ENCODE measurements at regions not wholly inside any gene's neighbourhood (a gene's known extent, or its start where the extent isn't known, plus 50 kb on each side); places are given as distances from the start of the nearest gene placed in this dataset.

GRCh38 chr2:222074674-222075073 lies 224.1 kb downstream of the PAX3 start:
- Histone ChIP-seq H3K27me3 (ENCODE audit: control insufficient read depth, insufficient read depth, low read length) (no peaks in the 10 kb centered on the region), H3K27ac (ENCODE audit: insufficient read depth, low read length) (no peak overlapping the region), H3K4me3 (ENCODE audit: insufficient read depth, low read depth, low read length) (no peak overlapping the region), H2BK120ac (ENCODE audit: low read depth, low read length) (no peak overlapping the region), H3K4me1 (ENCODE audit: control insufficient read depth, insufficient read depth, low read length) (no peaks in the 10 kb centered on the region), H3K56ac (ENCODE audit: extremely low read depth, insufficient read depth, low read length) (no peak overlapping the region), H3K79me1 (ENCODE audit: low read depth in 1 of 2, low read length in 2 of 2) (no peaks in the 10 kb centered on the region), H4K5ac (ENCODE audit: low read depth, low read length) (no peak overlapping the region), H3K9me1 (ENCODE audit: insufficient read depth, low read length) (no peaks in the 10 kb centered on the region), H3K18ac (ENCODE audit: low read depth, low read length) (no peak overlapping the region), H3K9ac (ENCODE audit: low read depth, low read length) (no peak overlapping the region), H3K36me3 (ENCODE audit: control insufficient read depth, insufficient read depth, low read length) (no peaks in the 10 kb centered on the region), H2AFZ (replicated peaks; ENCODE audit: low read length, poor library complexity) (no peak overlapping the region), H3K4me2 (ENCODE audit: low read depth, low read length) (no peak overlapping the region), H4K8ac (ENCODE audit: low read depth in 2 of 2, low read length in 2 of 2) (no peak overlapping the region), H3K4ac (ENCODE audit: low read depth, low read length) (no peak overlapping the region), H2BK15ac (ENCODE audit: low read depth, low read length) (no peak overlapping the region), H4K20me1 (ENCODE audit: insufficient read depth, low read length) (no peaks in the 10 kb centered on the region), H3K9me3 (ENCODE audit: control insufficient read depth, insufficient read depth, low read length) (no peaks in the 10 kb centered on the region), H2BK5ac (ENCODE audit: low read depth, low read length, poor library complexity, severe bottlenecking) (no peak overlapping the region), H2AK9ac (replicated peaks; ENCODE audit: low read depth, low read length, poor library complexity) (no peak overlapping the region), H2BK20ac (ENCODE audit: low read depth, low read length) (no peak overlapping the region), H4K91ac (ENCODE audit: insufficient read depth, low read depth, low read length) (no peak overlapping the region), H3K23ac (ENCODE audit: low read depth, low read length) (no peak overlapping the region), H2AK5ac (ENCODE audit: low read depth, low read length) (no peak overlapping the region), H3K14ac (replicated peaks; ENCODE audit: low read depth, low read length) (no peak overlapping the region)
- ChIA-PET CTCF (no interaction called here), POLR2A (ENCODE audit: unreplicated experiment) (no interaction called here)
- in situ Hi-C loops (cut with MboI; ENCODE audit: low sequenced_read_pairs) (loop anchor here (25.0 kb wide), 1 partner anchor 513 kb away; no protein-coding TSS in a partner anchor), intact Hi-C loops (cut with micrococcal nuclease) (no loop called here), dilution Hi-C loops (cut with HindIII; ENCODE audit: low sequenced_read_pairs, unreplicated experiment) (no loop called here)
- no TSS peak for BruUV-seq (replicated peaks)
- WGBS, 2 experiments (ENCODE audit: extremely low coverage in 2 of 2, insufficient read length in 1 of 2): no CpG with 5 or more reads among the region's 2 CpGs
- no peak for ATAC-seq (ENCODE audit: low read depth)
- TF ChIP-seq CEBPB (IDR thresholded peaks at IDR 0.05; ENCODE audit: low read depth, low read length) (no peak), FOS (IDR thresholded peaks at IDR 0.05; ENCODE audit: low read depth, low read length) (no peak), NFE2L2 (IDR thresholded peaks at IDR 0.05; ENCODE audit: low read depth, low read length) (no peak), CTCF (conservative IDR thresholded peaks at IDR 0.05; ENCODE audit: low read depth, low read length) (no peak), USF2 (IDR thresholded peaks at IDR 0.05; ENCODE audit: low read depth, low read length) (no peak), MAFK (IDR thresholded peaks at IDR 0.05; ENCODE audit: low read depth, low read length) (no peak), RFX5 (IDR thresholded peaks at IDR 0.05; ENCODE audit: low read depth, low read length) (no peak), BHLHE40 (IDR thresholded peaks at IDR 0.05; ENCODE audit: low read depth, low read length) (no peak), MAZ (IDR thresholded peaks at IDR 0.05; ENCODE audit: borderline replicate concordance, low read depth, low read length) (no peak), POLR2A (IDR thresholded peaks at IDR 0.05; ENCODE audit: low read depth, low read length) (no peak), RCOR1 (IDR thresholded peaks at IDR 0.05; ENCODE audit: insufficient replicate concordance, low read length) (no peak), ELK1 (IDR thresholded peaks at IDR 0.05; ENCODE audit: borderline replicate concordance, low read depth, low read length) (no peak), CHD1 (IDR thresholded peaks at IDR 0.05; ENCODE audit: low read depth, low read length) (no peak)
- no peak for DNase-seq
